ENCODE measurements at regions not wholly inside any gene's neighbourhood (a gene's known extent, or its start where the extent isn't known, plus 50 kb on each side); places are given as distances from the start of the nearest gene placed in this dataset.

GRCh38 chr2:107313316-107313715 is 427.3 kb upstream of the ST6GAL2 start:
- H3K23ac ChIP-seq (ENCODE audit: insufficient read length, low read depth, low read length): no peak overlapping the region
- H3K27me3 Mint-ChIP-seq (ENCODE audit: low read depth): no peaks in the 10 kb centered on the region
- H3K27ac ChIP-seq (ENCODE audit: insufficient read length, low read depth, low read length): no peak overlapping the region
- no peak overlapping the region for H3K56ac ChIP-seq (ENCODE audit: insufficient read length, low read depth, low read length)
- H3K23me2 ChIP-seq (ENCODE audit: insufficient read length, low read depth, low read length, poor library complexity, severe bottlenecking): no peaks in the 10 kb centered on the region
- no peak overlapping the region for H4K5ac ChIP-seq (ENCODE audit: insufficient read length, low read depth, low read length)
- H3K27me3 ChIP-seq (ENCODE audit: insufficient read depth, low read length): no peaks in the 10 kb centered on the region
- no peak overlapping the region for H3K4ac ChIP-seq (ENCODE audit: low read depth, low read length)
- H2BK20ac ChIP-seq (ENCODE audit: low read depth, low read length, poor library complexity, severe bottlenecking): no peak overlapping the region
- H4K8ac ChIP-seq (replicated peaks; ENCODE audit: insufficient read length, low read depth, low read length): no peak overlapping the region
- H2AK5ac ChIP-seq (ENCODE audit: insufficient read length, low read length): no peak overlapping the region
- H2BK5ac ChIP-seq (ENCODE audit: insufficient read length, low read length): no peak overlapping the region
- H3K4me3 Mint-ChIP-seq: no peak overlapping the region
- no peaks in the 10 kb centered on the region for H3K4me1 ChIP-seq (ENCODE audit: insufficient read depth, low read length)
- no peak overlapping the region for H3K18ac ChIP-seq (ENCODE audit: insufficient read length, low read depth, low read length)
- no CpG with 5 or more reads among the region's 1 CpG for whole genome bisulfite sequencing (ENCODE audit: extremely low coverage, insufficient read length, low lambda C conversion rate)
- H3K9me3 ChIP-seq (ENCODE audit: control insufficient read depth, low read depth, low read length): no peaks in the 10 kb centered on the region
- no peak overlapping the region for H2BK12ac ChIP-seq (ENCODE audit: insufficient read length, low read depth, low read length)
- DNase-seq: no peak
- H3K14ac ChIP-seq (ENCODE audit: insufficient read depth, low read length): no peak overlapping the region
- H3K9ac ChIP-seq (ENCODE audit: extremely low read depth, insufficient read length, low read length): no peak overlapping the region
- H3K79me1 ChIP-seq (ENCODE audit: insufficient read depth, low read depth, low read length, poor library complexity, severe bottlenecking): no peaks in the 10 kb centered on the region
- H4K20me1 ChIP-seq (ENCODE audit: control insufficient read depth, insufficient read depth, insufficient read length): no peaks in the 10 kb centered on the region
- no peak overlapping the region for H3K27ac Mint-ChIP-seq
- H3T11ph ChIP-seq (ENCODE audit: low read length): no peak overlapping the region
- no peak overlapping the region for H4K91ac ChIP-seq (ENCODE audit: insufficient read length, low read depth, low read length)
- no peak overlapping the region for H2BK120ac ChIP-seq (ENCODE audit: low read depth, low read length, poor library complexity, severe bottlenecking)
- no peak overlapping the region for H3K4me2 ChIP-seq (ENCODE audit: insufficient read depth, insufficient read length, low read length)
- H3K79me2 ChIP-seq (ENCODE audit: insufficient read depth, low read length): no peaks in the 10 kb centered on the region
- H3K9me3 Mint-ChIP-seq: peaks cover 0 to 4% of the 10 kb centered on the region in 2 experiments
- no peak overlapping the region for H2BK15ac ChIP-seq (ENCODE audit: low read depth, low read length)
- H3K4me1 Mint-ChIP-seq: no peaks in the 10 kb centered on the region
- no peak overlapping the region for H2AFZ ChIP-seq (ENCODE audit: low read length)
- TF ChIP-seq CTCF (conservative IDR thresholded peaks at IDR 0.05): no peak
- peaks cover 2 to 4% (median 2%) of the 10 kb centered on the region in 3 experiments; a peak in 3 of 7 replicates for H3K36me3 Mint-ChIP-seq (ENCODE audit: insufficient read depth in 1 of 3, low read depth in 3 of 3)

Data from H9 (cell line).